ENCODE measurements at regions not wholly inside any gene's neighbourhood (a gene's known extent, or its start where the extent isn't known, plus 50 kb on each side); places are given as distances from the start of the nearest gene placed in this dataset.

GRCh38 chr22:49142296-49142695 is 685.4 kb downstream of the BRD1 start:
- DNase-seq, result no peak

- no peak for DNase-seq
These were observed 685.9 kb downstream of the BRD1 start for GRCh38 chr22:49141761-49142160.

- no peak for DNase-seq
These were observed 686.6 kb downstream of the BRD1 start for GRCh38 chr22:49140911-49141665.

- DNase-seq, result no peak
These were observed 688.1 kb downstream of the BRD1 start for GRCh38 chr22:49139492-49140151.

- DNase-seq, result no peak
These were observed 689.4 kb downstream of the BRD1 start for GRCh38 chr22:49138250-49138790.

- DNase-seq, result no peak
These were observed 690.4 kb downstream of the BRD1 start for GRCh38 chr22:49137206-49137840.

- no peak for DNase-seq
These were observed 690.9 kb downstream of the BRD1 start for GRCh38 chr22:49136816-49137180.

GRCh38 chr22:49136041-49136815 is 691.4 kb downstream of the BRD1 start:
- no peak for DNase-seq

GRCh38 chr22:49134076-49134475 is 693.6 kb downstream of the BRD1 start:
- no peak for DNase-seq

- no peak for DNase-seq
These were observed 694.1 kb downstream of the BRD1 start for GRCh38 chr22:49133541-49133940.

GRCh38 chr22:49132009-49132408 is 695.7 kb downstream of the BRD1 start:
- DNase-seq, result no peak

GRCh38 chr22:49129736-49130135 is 697.9 kb downstream of the BRD1 start:
- no peak for DNase-seq

GRCh38 chr22:49128874-49129273 is 698.8 kb downstream of the BRD1 start:
- no peak for DNase-seq

- DNase-seq, result no peak
These were observed 703.1 kb downstream of the BRD1 start for GRCh38 chr22:49124608-49125007.

GRCh38 chr22:49123621-49124192 is 704.0 kb downstream of the BRD1 start:
- DNase-seq, result no peak

- DNase-seq, result no peak
These were observed 708.1 kb downstream of the BRD1 start for GRCh38 chr22:49119551-49119952.

GRCh38 chr22:49118065-49118464 is 709.6 kb downstream of the BRD1 start:
- DNase-seq, result no peak

- DNase-seq, result no peak
These were observed 710.2 kb downstream of the BRD1 start for GRCh38 chr22:49117486-49117885.

GRCh38 chr22:49116486-49117120 is 711.1 kb downstream of the BRD1 start:
- no peak for DNase-seq

GRCh38 chr22:49116021-49116420 is 711.7 kb downstream of the BRD1 start:
- no peak for DNase-seq

GRCh38 chr22:49115197-49115596 is 712.5 kb downstream of the BRD1 start:
- DNase-seq, result no peak

- DNase-seq, result no peak
These were observed 713.9 kb downstream of the BRD1 start for GRCh38 chr22:49113758-49114157.
